ENCODE measurements at regions not wholly inside any gene's neighbourhood (a gene's known extent, or its start where the extent isn't known, plus 50 kb on each side); places are given as distances from the start of the nearest gene placed in this dataset.

DNA sequence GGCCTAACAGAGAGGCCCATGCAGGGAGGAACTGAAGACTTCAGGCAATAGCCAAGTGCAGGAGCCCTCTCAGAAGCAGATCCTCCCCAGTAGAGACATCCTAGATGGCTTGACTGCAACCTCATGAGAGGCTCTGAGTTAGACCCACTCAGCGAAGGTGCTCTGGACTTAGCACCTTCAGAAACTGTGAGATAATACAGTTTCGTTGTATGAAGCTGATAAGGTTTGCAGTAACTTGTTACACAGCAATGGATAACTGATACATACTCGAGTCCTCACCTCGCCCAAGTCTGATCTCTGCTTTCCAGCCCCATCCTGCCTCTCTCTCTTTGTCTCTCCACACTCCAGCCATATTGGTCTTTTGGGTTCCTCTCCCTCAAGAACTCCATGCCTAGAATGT lies 136.4 kb upstream of the EEPD1 start:
- no peaks in the 10 kb centered on the region for H3K36me3 Mint-ChIP-seq
- no peaks in the 10 kb centered on the region for H3K4me1 Mint-ChIP-seq
- 72% methylated on average over 2 of the region's 4 CpGs for WGBS (ENCODE audit: insufficient coverage)

GRCh38 chr7:36017111-36017510 lies 135.9 kb upstream of the EEPD1 start:
- Histone ChIP-seq H3K9me3 (no peaks in the 10 kb centered on the region), H3K36me3 (ENCODE audit: control insufficient read depth in 2 of 2, extremely low read depth in 1 of 2, insufficient read depth in 1 of 2, low read length in 1 of 2) (no peaks in the 10 kb centered on the region), H3K4me1 (ENCODE audit: control insufficient read depth in 1 of 2, extremely low read depth in 1 of 2, insufficient read depth in 2 of 2, low read length in 2 of 2) (no peaks in the 10 kb centered on the region), H3K27me3 (replicated peaks in 1 of 2; ENCODE audit: control insufficient read depth in 2 of 2, extremely low read depth in 1 of 2, insufficient read depth in 2 of 2, low read length in 1 of 2) (peaks cover 0 to 7% of the 10 kb centered on the region in 2 experiments), H3K27ac (ENCODE audit: low read length) (no peak overlapping the region), H3K4me3 (ENCODE audit: control insufficient read depth in 1 of 2, extremely low read depth in 1 of 2, low read length in 1 of 2) (no peak overlapping the region)
- Mint-ChIP-seq H3K4me3 (no peak overlapping the region), H3K36me3 (no peaks in the 10 kb centered on the region), H3K9me3 (no peaks in the 10 kb centered on the region), H3K4me1 (no peaks in the 10 kb centered on the region), H3K27me3 (no peaks in the 10 kb centered on the region), H3K27ac (no peak overlapping the region)
- ChIA-PET POLR2A (no interaction called here), CTCF (interaction anchor here in 1 of 2 donors (0.5 kb wide), 1 partner anchor 397 kb away, joined by 3 read pairs; no protein-coding TSS in a partner anchor)
- DNase-seq (no peak), ATAC-seq (replicated peaks in 1 of 4) (no peak)
- no CpG with 5 or more reads among the region's 7 CpGs for WGBS (ENCODE audit: insufficient coverage)

More for the DNA sequence above, 136.4 kb upstream of the EEPD1 start:
- Histone ChIP-seq H3K9me3 (no peaks in the 10 kb centered on the region), H3K27ac (ENCODE audit: low read length) (no peak overlapping the region), H3K4me1 (ENCODE audit: control insufficient read depth in 1 of 2, extremely low read depth in 1 of 2, insufficient read depth in 2 of 2, low read length in 2 of 2) (no peaks in the 10 kb centered on the region), H3K27me3 (replicated peaks in 1 of 2; ENCODE audit: control insufficient read depth in 2 of 2, extremely low read depth in 1 of 2, insufficient read depth in 2 of 2, low read length in 1 of 2) (peaks cover 0 to 7% of the 10 kb centered on the region in 2 experiments), H3K4me3 (ENCODE audit: control insufficient read depth in 1 of 2, extremely low read depth in 1 of 2, low read length in 1 of 2) (no peak overlapping the region), H3K36me3 (ENCODE audit: control insufficient read depth in 2 of 2, extremely low read depth in 1 of 2, insufficient read depth in 1 of 2, low read length in 1 of 2) (no peaks in the 10 kb centered on the region)
- DNase-seq (no peak), ATAC-seq (replicated peaks in 1 of 4) (no peak)
- POLR2A ChIA-PET: no interaction called here
- no peak overlapping the region for H3K4me3 Mint-ChIP-seq
- H3K27me3 Mint-ChIP-seq: no peaks in the 10 kb centered on the region
- CTCF ChIA-PET: interaction anchor here in 1 of 2 donors (0.5 kb wide), 1 partner anchor 396 kb away, joined by 3 read pairs; no protein-coding TSS in a partner anchor
- no peak overlapping the region for H3K27ac Mint-ChIP-seq
- H3K9me3 Mint-ChIP-seq: no peaks in the 10 kb centered on the region

GRCh38 chr7:36018816-36019484 lies 134.1 kb upstream of the EEPD1 start:
- Mint-ChIP-seq H3K9me3 (no peaks in the 10 kb centered on the region), H3K4me3 (no peak overlapping the region), H3K36me3 (no peaks in the 10 kb centered on the region), H3K27me3 (no peaks in the 10 kb centered on the region), H3K4me1 (no peaks in the 10 kb centered on the region), H3K27ac (no peak overlapping the region)
- Histone ChIP-seq H3K27ac (ENCODE audit: low read length) (no peak overlapping the region), H3K4me3 (ENCODE audit: control insufficient read depth in 1 of 2, extremely low read depth in 1 of 2, low read length in 1 of 2) (no peak overlapping the region), H3K36me3 (ENCODE audit: control insufficient read depth in 2 of 2, extremely low read depth in 1 of 2, insufficient read depth in 1 of 2, low read length in 1 of 2) (no peaks in the 10 kb centered on the region), H3K4me1 (ENCODE audit: control insufficient read depth in 1 of 2, extremely low read depth in 1 of 2, insufficient read depth in 2 of 2, low read length in 2 of 2) (no peaks in the 10 kb centered on the region), H3K27me3 (replicated peaks in 1 of 2; ENCODE audit: control insufficient read depth in 2 of 2, extremely low read depth in 1 of 2, insufficient read depth in 2 of 2, low read length in 1 of 2) (peaks cover 0 to 7% of the 10 kb centered on the region in 2 experiments), H3K9me3 (no peaks in the 10 kb centered on the region)
- ChIA-PET POLR2A (no interaction called here), CTCF (no interaction called here)
- no peak for DNase-seq
- WGBS (ENCODE audit: insufficient coverage): 78% methylated on average over 5 of the region's 7 CpGs
- no peak for ATAC-seq (replicated peaks in 1 of 4)

DNA sequence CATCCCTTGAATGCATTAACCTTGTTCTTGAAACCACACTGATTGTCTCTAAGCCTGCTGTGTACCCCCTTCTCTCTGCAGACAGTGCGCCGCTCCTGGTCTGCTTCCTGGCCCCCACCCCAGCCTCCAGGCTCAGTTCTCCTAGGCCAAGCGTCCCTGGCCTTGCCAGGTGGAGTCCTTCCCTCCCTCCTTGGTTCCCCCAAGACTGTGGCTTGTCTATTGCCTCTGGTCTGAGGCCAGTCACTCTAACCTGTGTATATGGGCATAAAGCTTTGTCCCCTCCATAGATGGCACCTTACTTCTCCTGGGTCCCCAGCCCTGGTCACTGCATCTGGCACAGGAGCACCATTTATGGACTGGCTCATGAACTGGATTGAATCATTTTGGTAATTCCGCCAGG lies 133.5 kb upstream of the EEPD1 start:
- CTCF ChIA-PET: no interaction called here

DNA sequence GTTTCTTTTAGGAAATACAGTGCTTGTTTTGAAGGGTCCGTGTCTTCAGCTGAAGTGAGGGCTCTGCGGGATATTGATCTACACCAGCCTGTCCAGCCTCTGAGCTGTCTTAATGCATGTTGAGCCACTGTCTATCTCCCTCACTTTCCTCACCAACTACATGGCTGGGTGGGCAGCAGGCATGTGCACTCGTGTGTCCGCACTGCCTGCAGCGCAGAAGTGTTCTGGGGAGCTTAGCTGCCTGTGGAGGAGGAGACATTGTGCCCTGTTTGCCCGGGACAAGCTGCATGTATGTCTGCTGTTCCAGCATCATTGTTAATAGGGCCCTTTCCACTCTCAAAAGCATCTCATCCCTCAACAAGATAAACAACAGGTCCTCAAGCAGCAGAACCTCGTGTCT lies 133.1 kb upstream of the EEPD1 start:
- no peak for ATAC-seq (replicated peaks in 1 of 4)
- Histone ChIP-seq H3K9me3 (no peaks in the 10 kb centered on the region), H3K4me1 (ENCODE audit: control insufficient read depth in 1 of 2, extremely low read depth in 1 of 2, insufficient read depth in 2 of 2, low read length in 2 of 2) (no peaks in the 10 kb centered on the region), H3K27me3 (replicated peaks in 1 of 2; ENCODE audit: control insufficient read depth in 2 of 2, extremely low read depth in 1 of 2, insufficient read depth in 2 of 2, low read length in 1 of 2) (peaks cover 0 to 7% of the 10 kb centered on the region in 2 experiments), H3K27ac (ENCODE audit: low read length) (no peak overlapping the region), H3K4me3 (ENCODE audit: control insufficient read depth in 1 of 2, extremely low read depth in 1 of 2, low read length in 1 of 2) (no peak overlapping the region), H3K36me3 (ENCODE audit: control insufficient read depth in 2 of 2, extremely low read depth in 1 of 2, insufficient read depth in 1 of 2, low read length in 1 of 2) (no peaks in the 10 kb centered on the region)
- ChIA-PET POLR2A (no interaction called here), CTCF (no interaction called here)
- H3K4me3 Mint-ChIP-seq: no peak overlapping the region
- DNase-seq: no peak
- no peaks in the 10 kb centered on the region for H3K4me1 Mint-ChIP-seq
- no peak overlapping the region for H3K27ac Mint-ChIP-seq
- peaks cover 0 to 2% of the 10 kb centered on the region in 2 donors for H3K27me3 Mint-ChIP-seq
- no peaks in the 10 kb centered on the region for H3K36me3 Mint-ChIP-seq
- no peaks in the 10 kb centered on the region for H3K9me3 Mint-ChIP-seq
- no CpG with 5 or more reads among the region's 7 CpGs for WGBS (ENCODE audit: insufficient coverage)

More for the DNA sequence above, 133.5 kb upstream of the EEPD1 start:
- Mint-ChIP-seq H3K4me1 (no peaks in the 10 kb centered on the region), H3K4me3 (no peak overlapping the region), H3K27ac (no peak overlapping the region), H3K36me3 (no peaks in the 10 kb centered on the region), H3K9me3 (no peaks in the 10 kb centered on the region), H3K27me3 (peaks cover 0 to 2% of the 10 kb centered on the region in 2 donors)
- no peak overlapping the region for H3K4me3 ChIP-seq (ENCODE audit: control insufficient read depth in 1 of 2, extremely low read depth in 1 of 2, low read length in 1 of 2)
- no peaks in the 10 kb centered on the region for H3K36me3 ChIP-seq (ENCODE audit: control insufficient read depth in 2 of 2, extremely low read depth in 1 of 2, insufficient read depth in 1 of 2, low read length in 1 of 2)
- no peak overlapping the region for H3K27ac ChIP-seq (ENCODE audit: low read length)
- no peaks in the 10 kb centered on the region for H3K9me3 ChIP-seq
- H3K4me1 ChIP-seq (ENCODE audit: control insufficient read depth in 1 of 2, extremely low read depth in 1 of 2, insufficient read depth in 2 of 2, low read length in 2 of 2): no peaks in the 10 kb centered on the region
- WGBS (ENCODE audit: insufficient coverage): 87% methylated on average over 4 of the region's 4 CpGs
- POLR2A ChIA-PET: no interaction called here
- ATAC-seq (replicated peaks in 1 of 4) (no peak), DNase-seq (no peak)
- H3K27me3 ChIP-seq (replicated peaks in 1 of 2; ENCODE audit: control insufficient read depth in 2 of 2, extremely low read depth in 1 of 2, insufficient read depth in 2 of 2, low read length in 1 of 2): peaks cover 0 to 7% of the 10 kb centered on the region in 2 experiments

DNA sequence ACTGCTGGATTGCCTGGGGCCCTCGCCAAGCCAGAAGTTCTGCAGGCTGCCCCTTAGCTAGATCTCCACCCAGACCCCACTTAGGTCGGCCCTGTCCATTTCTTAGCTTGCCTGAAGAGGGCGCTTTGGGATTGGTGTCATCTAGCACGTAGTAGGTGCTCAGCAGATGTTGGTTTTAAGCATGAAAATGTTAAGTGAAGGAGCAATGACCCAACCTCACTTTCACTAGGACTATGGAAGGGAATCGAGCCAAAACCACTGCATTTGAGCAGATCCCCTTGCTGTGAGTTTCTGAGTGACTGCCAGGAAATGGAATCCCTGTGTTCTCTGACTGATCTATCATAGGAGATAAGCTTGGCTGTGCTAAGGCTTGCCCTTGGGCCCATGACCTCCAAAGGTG lies 131.7 kb upstream of the EEPD1 start:
- POLR2A ChIA-PET: no interaction called here
- WGBS (ENCODE audit: insufficient coverage): 57% methylated on average over 1 of the region's 5 CpGs
- H3K27ac Mint-ChIP-seq: no peak overlapping the region

More for the DNA sequence above, 131.7 kb upstream of the EEPD1 start:
- no peaks in the 10 kb centered on the region for H3K36me3 Mint-ChIP-seq
- no peak overlapping the region for H3K4me3 Mint-ChIP-seq
- CTCF ChIA-PET: interaction anchor here (0.5 to 0.6 kb wide), 2 partner anchors 73 to 332 kb away, joined by 3 to 5 read pairs; no protein-coding TSS in a partner anchor
- H3K36me3 ChIP-seq (ENCODE audit: control insufficient read depth in 2 of 2, extremely low read depth in 1 of 2, insufficient read depth in 1 of 2, low read length in 1 of 2): no peaks in the 10 kb centered on the region
- no peak overlapping the region for H3K4me3 ChIP-seq (ENCODE audit: control insufficient read depth in 1 of 2, extremely low read depth in 1 of 2, low read length in 1 of 2)
- peak in 1 of 35 experiments; percentile 20 for DNase-seq
- H3K4me1 ChIP-seq (ENCODE audit: control insufficient read depth in 1 of 2, extremely low read depth in 1 of 2, insufficient read depth in 2 of 2, low read length in 2 of 2): no peaks in the 10 kb centered on the region
- no peaks in the 10 kb centered on the region for H3K9me3 ChIP-seq
- H3K27me3 ChIP-seq (replicated peaks in 1 of 2; ENCODE audit: control insufficient read depth in 2 of 2, extremely low read depth in 1 of 2, insufficient read depth in 2 of 2, low read length in 1 of 2): peaks cover 0 to 3% of the 10 kb centered on the region in 2 experiments
- H3K27ac ChIP-seq (ENCODE audit: low read length): no peak overlapping the region
- no peaks in the 10 kb centered on the region for H3K4me1 Mint-ChIP-seq
- ATAC-seq (replicated peaks in 1 of 4): peak in 1 of 4 experiments; percentile 11
- peaks cover 0 to 2% of the 10 kb centered on the region in 2 donors for H3K27me3 Mint-ChIP-seq
- H3K9me3 Mint-ChIP-seq: no peaks in the 10 kb centered on the region
